ENCODE measurements at regions not wholly inside any gene's neighbourhood (a gene's known extent, or its start where the extent isn't known, plus 50 kb on each side); places are given as distances from the start of the nearest gene placed in this dataset.

GRCh38 chr5:112576298-112576925 lies 157.3 kb upstream of the EPB41L4A start:
- Histone ChIP-seq H3K27me3 (no peaks in the 10 kb centered on the region), H3K27ac (no peak overlapping the region), H3K9me3 (ENCODE audit: low read depth) (no peaks in the 10 kb centered on the region), H3K4me3 (no peak overlapping the region), H3K36me3 (no peaks in the 10 kb centered on the region), H3K4me1 (ENCODE audit: low read depth) (peaks cover 11% of the 10 kb centered on the region)
- TF ChIP-seq, protein P1, sequence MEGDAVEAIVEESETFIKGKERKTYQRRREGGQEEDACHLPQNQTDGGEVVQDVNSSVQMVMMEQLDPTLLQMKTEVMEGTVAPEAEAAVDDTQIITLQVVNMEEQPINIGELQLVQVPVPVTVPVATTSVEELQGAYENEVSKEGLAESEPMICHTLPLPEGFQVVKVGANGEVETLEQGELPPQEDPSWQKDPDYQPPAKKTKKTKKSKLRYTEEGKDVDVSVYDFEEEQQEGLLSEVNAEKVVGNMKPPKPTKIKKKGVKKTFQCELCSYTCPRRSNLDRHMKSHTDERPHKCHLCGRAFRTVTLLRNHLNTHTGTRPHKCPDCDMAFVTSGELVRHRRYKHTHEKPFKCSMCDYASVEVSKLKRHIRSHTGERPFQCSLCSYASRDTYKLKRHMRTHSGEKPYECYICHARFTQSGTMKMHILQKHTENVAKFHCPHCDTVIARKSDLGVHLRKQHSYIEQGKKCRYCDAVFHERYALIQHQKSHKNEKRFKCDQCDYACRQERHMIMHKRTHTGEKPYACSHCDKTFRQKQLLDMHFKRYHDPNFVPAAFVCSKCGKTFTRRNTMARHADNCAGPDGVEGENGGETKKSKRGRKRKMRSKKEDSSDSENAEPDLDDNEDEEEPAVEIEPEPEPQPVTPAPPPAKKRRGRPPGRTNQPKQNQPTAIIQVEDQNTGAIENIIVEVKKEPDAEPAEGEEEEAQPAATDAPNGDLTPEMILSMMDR (IDR thresholded peaks at IDR 0.05; ENCODE audit: low read depth, low read length): no peak
- DNase-seq (ENCODE audit: low read depth in 1 of 2, low spot score in 1 of 2): peak in 1 of 2 donors; percentile 45

GRCh38 chr5:112579599-112580170 lies 158.0 kb upstream of the APC start:
- Histone ChIP-seq H3K9me3 (ENCODE audit: low read depth) (no peaks in the 10 kb centered on the region), H3K4me3 (no peak overlapping the region), H3K36me3 (no peaks in the 10 kb centered on the region), H3K27me3 (no peaks in the 10 kb centered on the region), H3K27ac (no peak overlapping the region), H3K4me1 (ENCODE audit: low read depth) (peaks cover 10% of the 10 kb centered on the region)
- TF ChIP-seq, protein P1 (IDR thresholded peaks at IDR 0.05; ENCODE audit: low read depth, low read length): no peak
- no peak for DNase-seq (ENCODE audit: low read depth in 1 of 2, low spot score in 1 of 2)

GRCh38 chr5:112581811-112582320 lies 155.8 kb upstream of the APC start:
- H3K27me3 ChIP-seq: no peaks in the 10 kb centered on the region
- H3K4me1 ChIP-seq (ENCODE audit: low read depth): peaks cover 15% of the 10 kb centered on the region
- H3K36me3 ChIP-seq: no peaks in the 10 kb centered on the region
- H3K4me3 ChIP-seq: no peak overlapping the region
- H3K27ac ChIP-seq: no peak overlapping the region
- no peaks in the 10 kb centered on the region for H3K9me3 ChIP-seq (ENCODE audit: low read depth)
- DNase-seq (ENCODE audit: low read depth in 1 of 2, low spot score in 1 of 2): no peak
- TF ChIP-seq, protein P1 (IDR thresholded peaks at IDR 0.05; ENCODE audit: low read depth, low read length): no peak

DNA sequence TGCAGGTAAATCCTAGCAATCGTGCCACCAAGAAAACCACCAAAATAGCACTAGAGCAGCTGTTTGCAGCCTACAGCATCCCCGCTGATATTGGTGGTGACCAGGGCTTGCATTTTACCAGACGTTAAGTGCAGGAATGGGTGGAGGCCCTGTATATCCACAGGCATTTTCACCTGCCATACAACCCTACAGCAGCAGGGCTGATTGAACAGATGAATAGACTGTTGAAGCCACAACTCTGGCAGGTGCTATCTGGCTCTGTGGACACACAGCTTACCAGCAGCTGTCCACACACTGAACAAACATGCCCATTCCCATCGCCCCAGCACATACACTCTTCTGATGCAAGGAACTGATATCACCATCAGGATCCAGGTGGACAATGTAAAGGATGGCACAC lies 154.5 kb upstream of the APC start:
- Histone ChIP-seq H3K36me3 (no peaks in the 10 kb centered on the region), H3K27ac (no peak overlapping the region)

DNA sequence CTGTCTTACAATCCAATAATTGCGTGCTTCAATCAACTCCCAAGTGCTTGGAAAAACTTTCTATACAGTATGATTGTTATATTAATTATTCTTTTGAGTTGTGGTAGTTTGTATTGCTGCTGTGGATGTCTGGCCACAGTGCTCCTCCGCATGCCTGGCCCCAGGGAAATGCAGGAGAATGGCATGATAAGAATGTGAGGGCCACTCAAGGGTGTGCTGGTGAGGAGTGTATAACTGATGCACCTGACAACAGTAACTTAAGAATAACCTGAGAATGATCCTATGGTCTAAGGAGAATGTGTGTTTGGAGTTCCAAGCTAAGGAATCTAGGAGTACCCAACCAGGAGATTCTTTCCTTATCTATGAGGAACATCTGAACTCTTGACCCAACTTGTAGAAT lies 152.9 kb upstream of the APC start:
- H3K27me3 ChIP-seq: no peaks in the 10 kb centered on the region
- TF ChIP-seq, protein P1 (IDR thresholded peaks at IDR 0.05; ENCODE audit: low read depth, low read length): no peak
- H3K27ac ChIP-seq: peak overlapping the region; percentile 52
- peaks cover 16% of the 10 kb centered on the region for H3K4me1 ChIP-seq (ENCODE audit: low read depth)
- DNase-seq (ENCODE audit: low read depth in 1 of 2, low spot score in 1 of 2): peak in 1 of 2 donors; percentile 56
- no peaks in the 10 kb centered on the region for H3K36me3 ChIP-seq
- H3K4me3 ChIP-seq: no peak overlapping the region
- no peaks in the 10 kb centered on the region for H3K9me3 ChIP-seq (ENCODE audit: low read depth)

More for the DNA sequence above, 154.5 kb upstream of the APC start:
- H3K4me1 ChIP-seq (ENCODE audit: low read depth): peaks cover 16% of the 10 kb centered on the region
- no peak overlapping the region for H3K4me3 ChIP-seq
- DNase-seq (ENCODE audit: low read depth in 1 of 2, low spot score in 1 of 2): no peak
- H3K27me3 ChIP-seq: no peaks in the 10 kb centered on the region
- H3K9me3 ChIP-seq (ENCODE audit: low read depth): no peaks in the 10 kb centered on the region
- TF ChIP-seq, protein P1 (IDR thresholded peaks at IDR 0.05; ENCODE audit: low read depth, low read length): no peak

All from cardiac muscle cell (in vitro differentiated cells and primary cell).